GM12801 (cell line): ENCODE measurements at regions not wholly inside any gene's neighbourhood (a gene's known extent, or its start where the extent isn't known, plus 50 kb on each side); places are given as distances from the start of the nearest gene placed in this dataset.

Source experiments
- CTCF ChIP-seq: IDR thresholded peaks from one replicate; pipeline ENCODE4 v1.5.1; 2011; ENCODE audit warnings: control low read depth; ENCODE audit not compliant: insufficient read length; ENCODE audit errors: extremely low read depth

GRCh38 chr12:97097734-97098133, 190.7 kb downstream of the NEDD1 start:
- no peak for TF ChIP-seq CTCF

- TF ChIP-seq CTCF = no peak
Measured at GRCh38 chr12:97109441-97109840, 202.4 kb downstream of the NEDD1 start.

GRCh38 chr12:97112136-97112535, 205.1 kb downstream of the NEDD1 start:
- no peak for TF ChIP-seq CTCF

- TF ChIP-seq CTCF = no peak
Measured at GRCh38 chr12:97118796-97119375, 211.8 kb downstream of the NEDD1 start.

GRCh38 chr12:97127061-97127460, 220.0 kb downstream of the NEDD1 start:
- no peak for TF ChIP-seq CTCF

- no peak for TF ChIP-seq CTCF
Measured at GRCh38 chr12:97131220-97131981, 224.3 kb downstream of the NEDD1 start.

GRCh38 chr12:97132270-97132669, 225.2 kb downstream of the NEDD1 start:
- TF ChIP-seq CTCF = no peak
